GM18508 (cell line): ENCODE measurements at regions not wholly inside any gene's neighbourhood (a gene's known extent, or its start where the extent isn't known, plus 50 kb on each side); places are given as distances from the start of the nearest gene placed in this dataset.

Experiments
- ATAC-seq: cut with Tn5 transposase; IDR thresholded peaks from one replicate; pipeline ENCODE4 v1.9.1; 2021; ENCODE audit warnings: moderate number of reproducible peaks; ENCODE audit not compliant: insufficient read depth, unreplicated experiment

- ATAC-seq, result no peak
Measured at GRCh38 chr12:4857472-4858291, 52.0 kb upstream of the KCNA1 start.

GRCh38 chr12:4858386-4858785 is 51.3 kb upstream of the KCNA1 start:
- no peak for ATAC-seq

GRCh38 chr12:4859478-4860210 is 50.1 kb upstream of the KCNA1 start:
- no peak for ATAC-seq
